ENCODE measurements at regions not wholly inside any gene's neighbourhood (a gene's known extent, or its start where the extent isn't known, plus 50 kb on each side); places are given as distances from the start of the nearest gene placed in this dataset.

GRCh38 chr2:9126540-9126939 is 80.1 kb upstream of the ASAP2 start:
- peaks cover 0 to 6% (median 3%) of the 10 kb centered on the region in 3 donors for H3K36me3 Mint-ChIP-seq
- no peak for DNase-seq
- Histone ChIP-seq H3K36me3 (ENCODE audit: insufficient read depth, low read length) (no peaks in the 10 kb centered on the region), H3K9me3 (ENCODE audit: low read length) (no peaks in the 10 kb centered on the region), H3K4me1 (ENCODE audit: insufficient read depth, low read length) (no peaks in the 10 kb centered on the region), H3K27ac (ENCODE audit: low read depth, low read length) (no peak overlapping the region), H3K27me3 (ENCODE audit: insufficient read depth, low read length, poor library complexity, severe bottlenecking) (no peaks in the 10 kb centered on the region), H3K4me3 (ENCODE audit: low read length) (no peak overlapping the region)
- H3K9me3 Mint-ChIP-seq, result peaks cover 0 to 7% (median 0%) of the 10 kb centered on the region in 5 donors
- CTCF ChIA-PET, result no interaction called here
- peaks cover 4 to 17% of the 10 kb centered on the region in 2 donors for H3K27me3 Mint-ChIP-seq
- no peaks in the 10 kb centered on the region for H3K4me1 Mint-ChIP-seq
- POLR2A ChIA-PET, result no interaction called here
- no peak overlapping the region for H3K27ac Mint-ChIP-seq
- H3K4me3 Mint-ChIP-seq, result no peak overlapping the region

- peaks cover 3 to 17% of the 10 kb centered on the region in 2 donors for H3K27me3 Mint-ChIP-seq
- POLR2A ChIA-PET, result no interaction called here
- CTCF ChIA-PET, result no interaction called here
- Histone ChIP-seq H3K27me3 (ENCODE audit: insufficient read depth, low read length, poor library complexity, severe bottlenecking) (no peaks in the 10 kb centered on the region), H3K9me3 (ENCODE audit: low read length) (no peaks in the 10 kb centered on the region), H3K4me1 (ENCODE audit: insufficient read depth, low read length) (no peaks in the 10 kb centered on the region), H3K36me3 (ENCODE audit: insufficient read depth, low read length) (no peaks in the 10 kb centered on the region), H3K27ac (ENCODE audit: low read depth, low read length) (no peak overlapping the region), H3K4me3 (ENCODE audit: low read length) (no peak overlapping the region)
- H3K36me3 Mint-ChIP-seq, result peaks cover 0 to 6% (median 3%) of the 10 kb centered on the region in 3 donors
- H3K4me3 Mint-ChIP-seq, result no peak overlapping the region
- no peaks in the 10 kb centered on the region for H3K4me1 Mint-ChIP-seq
- H3K27ac Mint-ChIP-seq, result no peak overlapping the region
- no peak for DNase-seq
- H3K9me3 Mint-ChIP-seq, result peaks cover 0 to 7% (median 0%) of the 10 kb centered on the region in 5 donors
Observed at GRCh38 chr2:9124231-9124741, 82.3 kb upstream of the ASAP2 start.

- Mint-ChIP-seq H3K27me3 (peaks cover 0 to 17% of the 10 kb centered on the region in 2 donors), H3K4me1 (no peaks in the 10 kb centered on the region), H3K9me3 (peaks cover 0 to 7% (median 0%) of the 10 kb centered on the region in 5 donors), H3K36me3 (peaks cover 0 to 6% (median 3%) of the 10 kb centered on the region in 3 donors), H3K27ac (no peak overlapping the region), H3K4me3 (no peak overlapping the region)
- H3K9me3 ChIP-seq (ENCODE audit: low read length), result no peaks in the 10 kb centered on the region
- POLR2A ChIA-PET, result no interaction called here
- no peaks in the 10 kb centered on the region for H3K27me3 ChIP-seq (ENCODE audit: insufficient read depth, low read length, poor library complexity, severe bottlenecking)
- no peak overlapping the region for H3K27ac ChIP-seq (ENCODE audit: low read depth, low read length)
- CTCF ChIA-PET, result no interaction called here
- H3K4me3 ChIP-seq (ENCODE audit: low read length), result no peak overlapping the region
- no peaks in the 10 kb centered on the region for H3K36me3 ChIP-seq (ENCODE audit: insufficient read depth, low read length)
- H3K4me1 ChIP-seq (ENCODE audit: insufficient read depth, low read length), result no peaks in the 10 kb centered on the region
- no peak for DNase-seq
Observed at GRCh38 chr2:9123069-9123468, 83.5 kb upstream of the ASAP2 start.

- no peak overlapping the region for H3K4me3 Mint-ChIP-seq
- Histone ChIP-seq H3K36me3 (ENCODE audit: insufficient read depth, low read length) (no peaks in the 10 kb centered on the region), H3K4me3 (ENCODE audit: low read length) (no peak overlapping the region), H3K27ac (ENCODE audit: low read depth, low read length) (no peak overlapping the region), H3K27me3 (ENCODE audit: insufficient read depth, low read length, poor library complexity, severe bottlenecking) (no peaks in the 10 kb centered on the region), H3K9me3 (ENCODE audit: low read length) (no peaks in the 10 kb centered on the region), H3K4me1 (ENCODE audit: insufficient read depth, low read length) (no peaks in the 10 kb centered on the region)
- H3K36me3 Mint-ChIP-seq, result peaks cover 0 to 6% (median 4%) of the 10 kb centered on the region in 3 donors
- no peak for DNase-seq
- H3K4me1 Mint-ChIP-seq, result no peaks in the 10 kb centered on the region
- no peak overlapping the region for H3K27ac Mint-ChIP-seq
- H3K9me3 Mint-ChIP-seq, result peaks cover 0 to 7% (median 0%) of the 10 kb centered on the region in 5 donors
- POLR2A ChIA-PET, result no interaction called here
- H3K27me3 Mint-ChIP-seq, result peaks cover 2 to 16% of the 10 kb centered on the region in 2 donors
- CTCF ChIA-PET, result no interaction called here
Observed at GRCh38 chr2:9122367-9122766, 84.2 kb upstream of the ASAP2 start.

GRCh38 chr2:9118383-9118960 is 88.1 kb upstream of the ASAP2 start:
- CTCF ChIA-PET, result no interaction called here
- H3K27me3 Mint-ChIP-seq, result peaks cover 4 to 16% of the 10 kb centered on the region in 2 donors

GRCh38 chr2:9115229-9115628 is 91.4 kb upstream of the ASAP2 start:
- Histone ChIP-seq H3K4me1 (ENCODE audit: insufficient read depth, low read length) (no peaks in the 10 kb centered on the region), H3K27me3 (ENCODE audit: insufficient read depth, low read length, poor library complexity, severe bottlenecking) (no peaks in the 10 kb centered on the region), H3K9me3 (ENCODE audit: low read length) (no peaks in the 10 kb centered on the region), H3K4me3 (ENCODE audit: low read length) (no peak overlapping the region), H3K27ac (ENCODE audit: low read depth, low read length) (no peak overlapping the region), H3K36me3 (ENCODE audit: insufficient read depth, low read length) (no peaks in the 10 kb centered on the region)
- Mint-ChIP-seq H3K4me3 (no peak overlapping the region), H3K4me1 (no peaks in the 10 kb centered on the region), H3K27me3 (peaks cover 8 to 17% of the 10 kb centered on the region in 2 donors), H3K36me3 (peaks cover 0 to 1% (median 0%) of the 10 kb centered on the region in 3 donors), H3K27ac (no peak overlapping the region), H3K9me3 (no peaks in the 10 kb centered on the region)
- ChIA-PET POLR2A (no interaction called here), CTCF (no interaction called here)
- DNase-seq, result no peak

More at GRCh38 chr2:9118383-9118960, 88.1 kb upstream of the ASAP2 start:
- Histone ChIP-seq H3K4me1 (ENCODE audit: insufficient read depth, low read length) (no peaks in the 10 kb centered on the region), H3K27ac (ENCODE audit: low read depth, low read length) (no peak overlapping the region), H3K36me3 (ENCODE audit: insufficient read depth, low read length) (no peaks in the 10 kb centered on the region), H3K4me3 (ENCODE audit: low read length) (no peak overlapping the region), H3K27me3 (ENCODE audit: insufficient read depth, low read length, poor library complexity, severe bottlenecking) (no peaks in the 10 kb centered on the region), H3K9me3 (ENCODE audit: low read length) (no peaks in the 10 kb centered on the region)
- Mint-ChIP-seq H3K27ac (no peak overlapping the region), H3K36me3 (peaks cover 0 to 1% (median 0%) of the 10 kb centered on the region in 3 donors), H3K9me3 (peaks cover 0 to 2% (median 0%) of the 10 kb centered on the region in 5 donors), H3K4me3 (no peak overlapping the region), H3K4me1 (no peaks in the 10 kb centered on the region)
- POLR2A ChIA-PET, result no interaction called here
- DNase-seq, result no peak

- peaks cover 0 to 1% (median 0%) of the 10 kb centered on the region in 3 donors for H3K36me3 Mint-ChIP-seq
- Histone ChIP-seq H3K4me3 (ENCODE audit: low read length) (no peak overlapping the region), H3K27me3 (ENCODE audit: insufficient read depth, low read length, poor library complexity, severe bottlenecking) (no peaks in the 10 kb centered on the region), H3K4me1 (ENCODE audit: insufficient read depth, low read length) (no peaks in the 10 kb centered on the region), H3K36me3 (ENCODE audit: insufficient read depth, low read length) (no peaks in the 10 kb centered on the region), H3K27ac (ENCODE audit: low read depth, low read length) (no peak overlapping the region), H3K9me3 (ENCODE audit: low read length) (no peaks in the 10 kb centered on the region)
- ChIA-PET POLR2A (no interaction called here), CTCF (no interaction called here)
- peaks cover 8 to 13% of the 10 kb centered on the region in 2 donors for H3K27me3 Mint-ChIP-seq
- no peak for DNase-seq
- H3K4me1 Mint-ChIP-seq, result no peaks in the 10 kb centered on the region
- no peaks in the 10 kb centered on the region for H3K9me3 Mint-ChIP-seq
- no peak overlapping the region for H3K27ac Mint-ChIP-seq
- H3K4me3 Mint-ChIP-seq, result no peak overlapping the region
Observed at GRCh38 chr2:9114458-9114857, 92.2 kb upstream of the ASAP2 start.

GRCh38 chr2:9113916-9114315 is 92.7 kb upstream of the ASAP2 start:
- ChIA-PET CTCF (no interaction called here), POLR2A (no interaction called here)
- Mint-ChIP-seq H3K4me1 (no peaks in the 10 kb centered on the region), H3K27me3 (peaks cover 8 to 10% of the 10 kb centered on the region in 2 donors), H3K9me3 (no peaks in the 10 kb centered on the region), H3K27ac (no peak overlapping the region), H3K36me3 (peaks cover 0 to 1% (median 0%) of the 10 kb centered on the region in 3 donors), H3K4me3 (no peak overlapping the region)
- Histone ChIP-seq H3K4me3 (ENCODE audit: low read length) (no peak overlapping the region), H3K9me3 (ENCODE audit: low read length) (no peaks in the 10 kb centered on the region), H3K27me3 (ENCODE audit: insufficient read depth, low read length, poor library complexity, severe bottlenecking) (no peaks in the 10 kb centered on the region), H3K4me1 (ENCODE audit: insufficient read depth, low read length) (no peaks in the 10 kb centered on the region), H3K36me3 (ENCODE audit: insufficient read depth, low read length) (no peaks in the 10 kb centered on the region), H3K27ac (ENCODE audit: low read depth, low read length) (no peak overlapping the region)
- DNase-seq, result no peak

Measured in CD8-positive, alpha-beta memory T cell (primary cell).